Activated CD8-positive, alpha-beta memory T cell treated with anti-CD3 and anti-CD28 coated beads for 1 hour (primary cell): ENCODE measurements at regions not wholly inside any gene's neighbourhood (a gene's known extent, or its start where the extent isn't known, plus 50 kb on each side); places are given as distances from the start of the nearest gene placed in this dataset.
"Not testable (repeated sequence)": the region's sequence is repeated elsewhere in the genome, so short reads cannot be mapped to it uniquely, and the experiment has no call there.

Experiments
- DNase-seq, 2 donors: peaks; one replicate each; pipeline ENCODE4 v3.0.0-alpha.2; 2020; ENCODE audit warnings: low read depth in 1 of 2; ENCODE audit errors: extremely low read depth in 1 of 2

GRCh38 chrX:109875831-109876230 lies 127.1 kb upstream of the TMEM164 start:
- DNase-seq, result no peak

GRCh38 chrX:109878236-109878635 lies 124.7 kb upstream of the TMEM164 start:
- DNase-seq, result no peak

GRCh38 chrX:109879991-109880390 lies 122.9 kb upstream of the TMEM164 start:
- DNase-seq, result no peak

- no peak for DNase-seq
Observed at GRCh38 chrX:109880629-109881028, 122.3 kb upstream of the TMEM164 start.

- DNase-seq, result no peak
Observed at GRCh38 chrX:109886122-109886761, 116.7 kb upstream of the TMEM164 start.

- DNase-seq, result no peak
Observed at GRCh38 chrX:109889289-109890006, 113.5 kb upstream of the TMEM164 start.

- DNase-seq, result no peak
Observed at GRCh38 chrX:109890300-109890699, 112.6 kb upstream of the TMEM164 start.

GRCh38 chrX:109890910-109891502 lies 111.9 kb upstream of the TMEM164 start:
- DNase-seq, result peak; percentile 5 to 10

GRCh38 chrX:109896024-109896423 lies 106.9 kb upstream of the TMEM164 start:
- not testable (repeated sequence) for DNase-seq

GRCh38 chrX:109902665-109903064 lies 100.2 kb upstream of the TMEM164 start:
- no peak for DNase-seq

- no peak for DNase-seq
Observed at GRCh38 chrX:109911046-109911445, 91.9 kb upstream of the TMEM164 start.

- not testable (repeated sequence) for DNase-seq
Observed at GRCh38 chrX:109912993-109913392, 89.9 kb upstream of the TMEM164 start.

- DNase-seq, result no peak
Observed at GRCh38 chrX:109914114-109914849, 88.6 kb upstream of the TMEM164 start.

GRCh38 chrX:109918753-109919152 lies 84.2 kb upstream of the TMEM164 start:
- no peak for DNase-seq

- DNase-seq, result no peak
Observed at GRCh38 chrX:109920325-109920724, 82.6 kb upstream of the TMEM164 start.

- DNase-seq, result no peak
Observed at GRCh38 chrX:109920868-109921267, 82.0 kb upstream of the TMEM164 start.

GRCh38 chrX:109922190-109922589 lies 80.7 kb upstream of the TMEM164 start:
- no peak for DNase-seq

- DNase-seq, result not testable (repeated sequence)
Observed at GRCh38 chrX:109925003-109925402, 77.9 kb upstream of the TMEM164 start.

- no peak for DNase-seq
Observed at GRCh38 chrX:109925656-109926055, 77.3 kb upstream of the TMEM164 start.

- no peak for DNase-seq
Observed at GRCh38 chrX:109926118-109926517, 76.8 kb upstream of the TMEM164 start.
